Testis (tissue), 2 donors: ENCODE measurements at regions not wholly inside any gene's neighbourhood (a gene's known extent, or its start where the extent isn't known, plus 50 kb on each side); places are given as distances from the start of the nearest gene placed in this dataset.

Source experiments
- POLR2A ChIP-seq: fragments of 450-650 bp; IDR thresholded peaks from one replicate; pipeline ENCODE4 v1.6.1; 2017; ENCODE audit warnings: antibody characterized with exemption, mild to moderate bottlenecking, moderate library complexity
- TF ChIP-seq, protein P1 (sequence below), 3 experiments: fragments of 450-650 bp in 2 of 3; fragments of 200-600 bp in 1 of 3; sonication (generic) in 1 of 3; IDR thresholded peaks; one replicate each; pipeline ENCODE4 v1.5.1; 2016 to 2019; ENCODE audit warnings: antibody characterized with exemption in 3 of 3, mild to moderate bottlenecking in 2 of 3, moderate library complexity in 1 of 3

DNA sequence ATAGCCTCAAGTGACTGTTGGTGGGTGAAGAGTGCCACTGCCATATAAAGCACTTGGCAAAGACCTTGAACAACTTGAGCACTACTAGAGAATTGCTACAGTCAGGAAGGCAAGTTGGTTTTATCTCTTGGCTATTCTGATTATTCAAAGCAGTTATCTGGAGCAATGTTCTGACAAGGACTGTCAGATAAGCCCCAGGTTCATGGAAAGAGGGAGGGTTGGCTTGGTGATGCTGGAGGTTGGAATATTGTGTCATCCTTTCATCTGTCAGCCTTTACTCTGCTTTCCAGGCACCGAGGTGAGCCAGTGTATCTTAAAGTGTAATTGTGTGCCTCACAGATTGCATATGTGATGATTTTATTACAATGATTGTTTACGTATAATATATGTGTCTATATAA lies 548.4 kb upstream of the ZNF608 start:
- TF ChIP-seq, protein P1, sequence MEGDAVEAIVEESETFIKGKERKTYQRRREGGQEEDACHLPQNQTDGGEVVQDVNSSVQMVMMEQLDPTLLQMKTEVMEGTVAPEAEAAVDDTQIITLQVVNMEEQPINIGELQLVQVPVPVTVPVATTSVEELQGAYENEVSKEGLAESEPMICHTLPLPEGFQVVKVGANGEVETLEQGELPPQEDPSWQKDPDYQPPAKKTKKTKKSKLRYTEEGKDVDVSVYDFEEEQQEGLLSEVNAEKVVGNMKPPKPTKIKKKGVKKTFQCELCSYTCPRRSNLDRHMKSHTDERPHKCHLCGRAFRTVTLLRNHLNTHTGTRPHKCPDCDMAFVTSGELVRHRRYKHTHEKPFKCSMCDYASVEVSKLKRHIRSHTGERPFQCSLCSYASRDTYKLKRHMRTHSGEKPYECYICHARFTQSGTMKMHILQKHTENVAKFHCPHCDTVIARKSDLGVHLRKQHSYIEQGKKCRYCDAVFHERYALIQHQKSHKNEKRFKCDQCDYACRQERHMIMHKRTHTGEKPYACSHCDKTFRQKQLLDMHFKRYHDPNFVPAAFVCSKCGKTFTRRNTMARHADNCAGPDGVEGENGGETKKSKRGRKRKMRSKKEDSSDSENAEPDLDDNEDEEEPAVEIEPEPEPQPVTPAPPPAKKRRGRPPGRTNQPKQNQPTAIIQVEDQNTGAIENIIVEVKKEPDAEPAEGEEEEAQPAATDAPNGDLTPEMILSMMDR (IDR thresholded peaks at IDR 0.05): no peak
- no peak for TF ChIP-seq POLR2A
